ENCODE measurements at regions not wholly inside any gene's neighbourhood (a gene's known extent, or its start where the extent isn't known, plus 50 kb on each side); places are given as distances from the start of the nearest gene placed in this dataset.
A peak's percentile ranks its signal among the peaks of the same experiment; 100 is the strongest.

GRCh38 chr15:95017666-95018328, 786.4 kb downstream of the MCTP2 start:
- no peak overlapping the region for H3K4me3 ChIP-seq (ENCODE audit: low read depth, low read length)
- TF ChIP-seq CTCF (IDR thresholded peaks at IDR 0.05; ENCODE audit: borderline replicate concordance, insufficient read depth, low read depth, low read length): no peak

- no peak overlapping the region for H3K4me3 ChIP-seq (ENCODE audit: low read depth, low read length)
- no peak for TF ChIP-seq CTCF (IDR thresholded peaks at IDR 0.05; ENCODE audit: borderline replicate concordance, insufficient read depth, low read depth, low read length)
Observed at GRCh38 chr15:95018888-95019545, 787.7 kb downstream of the MCTP2 start.

- no peak overlapping the region for H3K4me3 ChIP-seq (ENCODE audit: low read depth, low read length)
- no peak for TF ChIP-seq CTCF (IDR thresholded peaks at IDR 0.05; ENCODE audit: borderline replicate concordance, insufficient read depth, low read depth, low read length)
Observed at GRCh38 chr15:95019907-95020306, 788.5 kb downstream of the MCTP2 start.

GRCh38 chr15:95021816-95022215, 790.5 kb downstream of the MCTP2 start:
- no peak for TF ChIP-seq CTCF (IDR thresholded peaks at IDR 0.05; ENCODE audit: borderline replicate concordance, insufficient read depth, low read depth, low read length)
- no peak overlapping the region for H3K4me3 ChIP-seq (ENCODE audit: low read depth, low read length)

GRCh38 chr15:95024351-95024750, 793.0 kb downstream of the MCTP2 start:
- TF ChIP-seq CTCF (IDR thresholded peaks at IDR 0.05; ENCODE audit: borderline replicate concordance, insufficient read depth, low read depth, low read length): no peak
- H3K4me3 ChIP-seq (ENCODE audit: low read depth, low read length): no peak overlapping the region

- H3K4me3 ChIP-seq (ENCODE audit: low read depth, low read length): no peak overlapping the region
- TF ChIP-seq CTCF (IDR thresholded peaks at IDR 0.05; ENCODE audit: borderline replicate concordance, insufficient read depth, low read depth, low read length): peak; percentile 10; the same call in 1 of the 2 replicates
Observed at GRCh38 chr15:95025924-95026728, 794.8 kb downstream of the MCTP2 start.
